ENCODE measurements at regions not wholly inside any gene's neighbourhood (a gene's known extent, or its start where the extent isn't known, plus 50 kb on each side); places are given as distances from the start of the nearest gene placed in this dataset.

DNA sequence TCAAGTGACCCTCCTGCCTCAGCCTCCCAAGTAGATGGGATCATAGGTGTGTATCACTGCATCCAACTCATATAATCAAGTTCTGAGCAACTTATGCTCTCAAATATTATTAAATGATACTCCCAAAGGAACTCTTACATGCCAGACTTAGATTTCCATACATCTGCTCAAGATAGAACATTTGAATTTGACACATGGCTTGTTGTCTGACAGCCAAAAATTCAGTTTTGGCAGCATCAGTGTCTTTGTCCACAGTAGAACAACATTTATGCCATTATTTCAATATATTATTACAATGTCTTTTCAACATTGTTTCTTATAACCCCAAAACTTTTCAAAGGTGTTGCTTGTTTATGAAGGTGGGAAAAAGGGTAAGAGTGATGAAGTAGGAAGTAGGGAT is 116.2 kb downstream of the SUCNR1 start:
- H3K18ac ChIP-seq (ENCODE audit: insufficient read length, low read depth, low read length): no peak overlapping the region
- no peak overlapping the region for H2BK15ac ChIP-seq (ENCODE audit: low read depth, low read length)
- H2BK120ac ChIP-seq (ENCODE audit: low read depth, low read length, poor library complexity, severe bottlenecking): no peak overlapping the region
- no peak overlapping the region for H3K27ac Mint-ChIP-seq
- H4K20me1 ChIP-seq (ENCODE audit: control insufficient read depth, insufficient read depth, insufficient read length): no peaks in the 10 kb centered on the region
- H3K56ac ChIP-seq (ENCODE audit: insufficient read length, low read depth, low read length): no peak overlapping the region
- no peak overlapping the region for H3K4me2 ChIP-seq (ENCODE audit: insufficient read depth, insufficient read length, low read length)
- no peaks in the 10 kb centered on the region for H3K9me3 Mint-ChIP-seq
- DNase-seq: no peak
- H3K36me3 Mint-ChIP-seq (ENCODE audit: insufficient read depth in 1 of 3, low read depth in 3 of 3): no peaks in the 10 kb centered on the region
- H3K4me1 ChIP-seq (ENCODE audit: insufficient read depth, low read length): no peaks in the 10 kb centered on the region; the same call in 1 of the 2 replicates
- H3K23ac ChIP-seq (ENCODE audit: insufficient read length, low read depth, low read length): no peak overlapping the region
- H3T11ph ChIP-seq (ENCODE audit: low read length): no peak overlapping the region
- no peaks in the 10 kb centered on the region for H3K79me2 ChIP-seq (ENCODE audit: insufficient read depth, low read length)
- no peak overlapping the region for H4K5ac ChIP-seq (ENCODE audit: insufficient read length, low read depth, low read length)
- no peak overlapping the region for H3K9ac ChIP-seq (ENCODE audit: extremely low read depth, insufficient read length, low read length)
- no peak overlapping the region for H3K4me3 Mint-ChIP-seq
- H3K27me3 Mint-ChIP-seq (ENCODE audit: low read depth): no peaks in the 10 kb centered on the region
- H4K91ac ChIP-seq (ENCODE audit: insufficient read length, low read depth, low read length): no peak overlapping the region
- no peak overlapping the region for H2BK20ac ChIP-seq (ENCODE audit: low read depth, low read length, poor library complexity, severe bottlenecking)
- no peak overlapping the region for H3K27ac ChIP-seq (ENCODE audit: insufficient read length, low read depth, low read length)
- no peak overlapping the region for H2BK5ac ChIP-seq (ENCODE audit: insufficient read length, low read length)
- H3K9me3 ChIP-seq (ENCODE audit: control insufficient read depth, low read depth, low read length): no peaks in the 10 kb centered on the region
- H2AK5ac ChIP-seq (ENCODE audit: insufficient read length, low read length): no peak overlapping the region
- H3K4me1 Mint-ChIP-seq: peaks cover 6 to 7% of the 10 kb centered on the region in 2 experiments
- no peak overlapping the region for H2AFZ ChIP-seq (ENCODE audit: low read length)
- no peaks in the 10 kb centered on the region for H3K79me1 ChIP-seq (ENCODE audit: insufficient read depth, low read depth, low read length, poor library complexity, severe bottlenecking)
- H3K27me3 ChIP-seq (ENCODE audit: insufficient read depth, low read length): no peaks in the 10 kb centered on the region
- H4K8ac ChIP-seq (replicated peaks; ENCODE audit: insufficient read length, low read depth, low read length): no peak overlapping the region
- TF ChIP-seq, protein P1, sequence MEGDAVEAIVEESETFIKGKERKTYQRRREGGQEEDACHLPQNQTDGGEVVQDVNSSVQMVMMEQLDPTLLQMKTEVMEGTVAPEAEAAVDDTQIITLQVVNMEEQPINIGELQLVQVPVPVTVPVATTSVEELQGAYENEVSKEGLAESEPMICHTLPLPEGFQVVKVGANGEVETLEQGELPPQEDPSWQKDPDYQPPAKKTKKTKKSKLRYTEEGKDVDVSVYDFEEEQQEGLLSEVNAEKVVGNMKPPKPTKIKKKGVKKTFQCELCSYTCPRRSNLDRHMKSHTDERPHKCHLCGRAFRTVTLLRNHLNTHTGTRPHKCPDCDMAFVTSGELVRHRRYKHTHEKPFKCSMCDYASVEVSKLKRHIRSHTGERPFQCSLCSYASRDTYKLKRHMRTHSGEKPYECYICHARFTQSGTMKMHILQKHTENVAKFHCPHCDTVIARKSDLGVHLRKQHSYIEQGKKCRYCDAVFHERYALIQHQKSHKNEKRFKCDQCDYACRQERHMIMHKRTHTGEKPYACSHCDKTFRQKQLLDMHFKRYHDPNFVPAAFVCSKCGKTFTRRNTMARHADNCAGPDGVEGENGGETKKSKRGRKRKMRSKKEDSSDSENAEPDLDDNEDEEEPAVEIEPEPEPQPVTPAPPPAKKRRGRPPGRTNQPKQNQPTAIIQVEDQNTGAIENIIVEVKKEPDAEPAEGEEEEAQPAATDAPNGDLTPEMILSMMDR (conservative IDR thresholded peaks at IDR 0.05): no peak
- H3K14ac ChIP-seq (ENCODE audit: insufficient read depth, low read length): no peak overlapping the region
- no peak overlapping the region for H3K4ac ChIP-seq (ENCODE audit: low read depth, low read length)
- no peak overlapping the region for H2BK12ac ChIP-seq (ENCODE audit: insufficient read length, low read depth, low read length)
- no peaks in the 10 kb centered on the region for H3K23me2 ChIP-seq (ENCODE audit: insufficient read length, low read depth, low read length, poor library complexity, severe bottlenecking)

Data from H9 (cell line).